SK-N-MC (cell line): ENCODE measurements at regions not wholly inside any gene's neighbourhood (a gene's known extent, or its start where the extent isn't known, plus 50 kb on each side); places are given as distances from the start of the nearest gene placed in this dataset.

Experiments
- DNase-seq: peaks from one replicate; pipeline ENCODE4 v3.0.0-alpha.2; 2011; ENCODE audit warnings: low read depth, low spot score
- H3K27ac ChIP-seq: fragments of 200-600 bp; sonication (generic); 2 replicates; pipeline ENCODE4 v1.5.1; 2016; ENCODE audit warnings: mixed run types
- H3K36me3 ChIP-seq: fragments of 200-600 bp; sonication (generic); 2 replicates; pipeline ENCODE4 v1.6.1; 2017; ENCODE audit warnings: antibody characterized with exemption, low read length, mixed read lengths; ENCODE audit not compliant: insufficient read depth
- H3K4me3 ChIP-seq: fragments of 200-600 bp; sonication (generic); 2 replicates; pipeline ENCODE4 v1.5.1; 2016
- H3K9ac ChIP-seq: fragments of 200-600 bp; sonication (generic); 2 replicates; pipeline ENCODE4 v1.8.0; 2017; ENCODE audit warnings: mixed run types, mixed read lengths; ENCODE audit not compliant: insufficient read length
- H3K9me3 ChIP-seq: fragments of 200-600 bp; sonication (generic); 2 replicates; pipeline ENCODE4 v1.6.1; 2017; ENCODE audit warnings: low read depth, mild to moderate bottlenecking, antibody characterized with exemption, low read length, moderate library complexity, mixed read lengths
- EZH2 ChIP-seq: fragments of 200-600 bp; sonication (generic); IDR thresholded peaks from one replicate; pipeline ENCODE4 v1.6.1; 2017; ENCODE audit warnings: antibody characterized with exemption
- FOXP2 ChIP-seq: optimal IDR thresholded peaks from 2 replicates; pipeline ENCODE3; 2011; ENCODE audit warnings: mild to moderate bottlenecking, moderate library complexity; ENCODE audit not compliant: insufficient read depth; ENCODE audit errors: extremely low read length, control extremely low read depth
- POLR2AphosphoS5 ChIP-seq: IDR thresholded peaks from 2 replicates; pipeline ENCODE4 v1.6.1; 2012; ENCODE audit warnings: mild to moderate bottlenecking, low read depth, low read length, borderline replicate concordance

GRCh38 chr15:77823736-77824135 is 191.0 kb upstream of the LINGO1 start:
- no peak overlapping the region for H3K4me3 ChIP-seq
- TF ChIP-seq POLR2AphosphoS5 (no peak), FOXP2 (no peak), EZH2 (no peak)
- DNase-seq: no peak
- no peaks in the 10 kb centered on the region for H3K9me3 ChIP-seq
- H3K27ac ChIP-seq: no peak overlapping the region
- H3K36me3 ChIP-seq: no peaks in the 10 kb centered on the region
- no peak overlapping the region for H3K9ac ChIP-seq

- TF ChIP-seq POLR2AphosphoS5: no peak
- TF ChIP-seq FOXP2: no peak
- no peak for DNase-seq
Measured at GRCh38 chr15:77822631-77823230, 190.0 kb upstream of the LINGO1 start.

GRCh38 chr15:77821959-77822256 is 189.2 kb upstream of the LINGO1 start:
- H3K4me3 ChIP-seq: no peak overlapping the region
- TF ChIP-seq POLR2AphosphoS5 (no peak), FOXP2 (no peak), EZH2 (no peak)
- H3K27ac ChIP-seq: no peak overlapping the region
- no peak for DNase-seq
- H3K9me3 ChIP-seq: no peaks in the 10 kb centered on the region
- H3K36me3 ChIP-seq: no peaks in the 10 kb centered on the region
- no peak overlapping the region for H3K9ac ChIP-seq

More at GRCh38 chr15:77822631-77823230, 190.0 kb upstream of the LINGO1 start:
- H3K27ac ChIP-seq: no peak overlapping the region
- no peaks in the 10 kb centered on the region for H3K36me3 ChIP-seq
- H3K9me3 ChIP-seq: no peaks in the 10 kb centered on the region
- H3K4me3 ChIP-seq: no peak overlapping the region
- no peak overlapping the region for H3K9ac ChIP-seq

- no peak for DNase-seq
- no peak for TF ChIP-seq EZH2
- TF ChIP-seq FOXP2: no peak
- no peak for TF ChIP-seq POLR2AphosphoS5
- Histone ChIP-seq H3K36me3 (no peaks in the 10 kb centered on the region), H3K27ac (peak overlapping the region; percentile 38; the same call in 1 of the 2 replicates), H3K4me3 (peak overlapping the region; percentile 90), H3K9me3 (no peaks in the 10 kb centered on the region), H3K9ac (peak overlapping the region; percentile 78)
Measured at GRCh38 chr15:77821188-77821958, 188.7 kb upstream of the LINGO1 start.

GRCh38 chr15:77819851-77820728 is 187.4 kb upstream of the LINGO1 start:
- H3K9ac ChIP-seq: peak overlapping the region; percentile 78
- H3K9me3 ChIP-seq: no peaks in the 10 kb centered on the region
- H3K4me3 ChIP-seq: peak overlapping the region; percentile 90
- no peak for DNase-seq
- H3K36me3 ChIP-seq: no peaks in the 10 kb centered on the region
- no peak for TF ChIP-seq EZH2
- H3K27ac ChIP-seq: peak overlapping the region; percentile 71

GRCh38 chr15:77819048-77819850 is 186.5 kb upstream of the LINGO1 start:
- Histone ChIP-seq H3K9ac (peak overlapping the region; percentile 78), H3K36me3 (no peaks in the 10 kb centered on the region), H3K27ac (peak overlapping the region; percentile 71; the same call in 1 of the 2 replicates), H3K4me3 (peak overlapping the region; percentile 90), H3K9me3 (no peaks in the 10 kb centered on the region)
- TF ChIP-seq POLR2AphosphoS5: no peak
- TF ChIP-seq FOXP2: no peak
- TF ChIP-seq EZH2: no peak
- DNase-seq: no peak

DNA sequence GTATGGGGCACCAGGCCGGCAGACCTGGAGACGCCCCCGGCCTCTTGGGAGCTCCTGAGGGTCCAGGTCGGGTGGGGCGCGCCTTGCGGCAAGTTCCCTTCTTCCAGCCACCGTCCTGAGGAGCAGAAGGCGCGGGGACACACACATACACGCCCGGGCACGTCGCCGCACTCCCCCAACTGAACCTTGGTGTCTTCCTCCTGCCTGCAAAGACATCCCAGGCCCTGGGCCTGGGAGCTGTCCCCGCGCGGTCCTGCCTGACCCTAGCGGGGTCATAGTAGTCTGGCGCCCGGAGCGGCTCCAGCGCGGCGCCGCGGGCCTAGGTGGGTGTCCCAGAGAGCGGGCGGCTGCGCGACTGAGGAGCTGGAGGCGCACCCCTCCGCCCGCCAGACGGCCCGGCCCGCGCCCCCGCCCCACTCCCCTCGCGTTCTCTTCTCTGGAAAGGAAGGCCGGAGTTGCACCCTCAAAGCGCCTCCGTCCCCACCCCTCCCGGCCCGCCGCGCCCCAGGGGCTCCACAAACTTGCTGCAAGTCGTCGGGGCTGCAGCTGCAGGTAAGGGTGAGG is 185.9 kb upstream of the LINGO1 start:
- no peak for DNase-seq
- H3K9ac ChIP-seq: peak overlapping the region; percentile 37
- TF ChIP-seq EZH2 (no peak), POLR2AphosphoS5 (no peak), FOXP2 (no peak)
- H3K36me3 ChIP-seq: no peaks in the 10 kb centered on the region
- H3K4me3 ChIP-seq: peak overlapping the region; percentile 90
- H3K9me3 ChIP-seq: no peaks in the 10 kb centered on the region
- no peak overlapping the region for H3K27ac ChIP-seq

- no peaks in the 10 kb centered on the region for H3K9me3 ChIP-seq
- H3K27ac ChIP-seq: no peak overlapping the region
- TF ChIP-seq POLR2AphosphoS5 (no peak), EZH2 (no peak), FOXP2 (no peak)
- H3K9ac ChIP-seq: no peak overlapping the region
- no peak for DNase-seq
- H3K4me3 ChIP-seq: no peak overlapping the region
- H3K36me3 ChIP-seq: no peaks in the 10 kb centered on the region
Measured at GRCh38 chr15:77817434-77817833, 184.7 kb upstream of the LINGO1 start.

GRCh38 chr15:77816983-77817382 is 184.3 kb upstream of the LINGO1 start:
- Histone ChIP-seq H3K9ac (no peak overlapping the region), H3K27ac (no peak overlapping the region), H3K4me3 (no peak overlapping the region), H3K9me3 (no peaks in the 10 kb centered on the region), H3K36me3 (no peaks in the 10 kb centered on the region)
- no peak for TF ChIP-seq EZH2
- no peak for TF ChIP-seq POLR2AphosphoS5
- no peak for TF ChIP-seq FOXP2
- no peak for DNase-seq
